ENCODE measurements at regions not wholly inside any gene's neighbourhood (a gene's known extent, or its start where the extent isn't known, plus 50 kb on each side); places are given as distances from the start of the nearest gene placed in this dataset.
A peak's percentile ranks its signal among the peaks of the same experiment; 100 is the strongest.

DNA sequence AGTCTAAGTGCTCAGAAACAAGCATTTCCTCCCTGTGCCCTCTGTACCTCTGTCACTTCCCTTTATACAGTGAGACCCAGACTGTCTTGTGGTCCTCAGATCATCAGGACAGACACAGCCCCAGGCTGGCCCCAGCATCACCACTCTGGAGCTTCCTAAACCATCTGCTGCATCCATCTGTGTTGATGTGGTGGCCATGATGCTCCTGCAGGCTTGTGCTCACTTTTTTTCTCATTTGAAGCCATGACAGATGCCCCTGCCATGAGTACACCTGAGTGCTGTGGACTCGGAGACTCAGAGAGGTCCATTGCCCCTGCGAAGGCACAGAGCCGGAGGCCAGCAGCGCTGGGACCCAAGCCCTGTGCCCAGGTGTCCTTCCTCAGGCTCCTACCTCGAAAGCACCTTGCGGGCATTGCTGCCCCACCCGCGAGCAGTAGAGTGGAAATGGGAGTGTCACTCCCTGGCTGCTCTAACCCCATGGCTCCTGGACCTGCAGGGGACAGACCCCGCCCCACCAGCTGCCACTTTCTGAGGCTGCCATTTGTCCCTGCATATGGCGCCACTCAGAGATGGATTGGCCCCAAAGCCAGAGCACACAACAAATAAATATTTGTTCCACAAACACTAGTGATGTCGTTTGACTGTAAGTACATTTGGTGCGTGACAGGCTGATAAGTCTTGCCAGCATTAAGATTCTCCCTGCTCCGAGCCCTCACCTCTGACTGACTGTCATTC, 593.5 kb downstream of the TBC1D22A start:
- H3K36me3 ChIP-seq (ENCODE audit: insufficient read depth in 1 of 2, low read depth in 1 of 2): no peaks in the 10 kb centered on the region
- 78 to 85% (median 81%) methylated on average over 13 of the region's 13 CpGs for WGBS, 3 donors
- TF ChIP-seq, protein P1, sequence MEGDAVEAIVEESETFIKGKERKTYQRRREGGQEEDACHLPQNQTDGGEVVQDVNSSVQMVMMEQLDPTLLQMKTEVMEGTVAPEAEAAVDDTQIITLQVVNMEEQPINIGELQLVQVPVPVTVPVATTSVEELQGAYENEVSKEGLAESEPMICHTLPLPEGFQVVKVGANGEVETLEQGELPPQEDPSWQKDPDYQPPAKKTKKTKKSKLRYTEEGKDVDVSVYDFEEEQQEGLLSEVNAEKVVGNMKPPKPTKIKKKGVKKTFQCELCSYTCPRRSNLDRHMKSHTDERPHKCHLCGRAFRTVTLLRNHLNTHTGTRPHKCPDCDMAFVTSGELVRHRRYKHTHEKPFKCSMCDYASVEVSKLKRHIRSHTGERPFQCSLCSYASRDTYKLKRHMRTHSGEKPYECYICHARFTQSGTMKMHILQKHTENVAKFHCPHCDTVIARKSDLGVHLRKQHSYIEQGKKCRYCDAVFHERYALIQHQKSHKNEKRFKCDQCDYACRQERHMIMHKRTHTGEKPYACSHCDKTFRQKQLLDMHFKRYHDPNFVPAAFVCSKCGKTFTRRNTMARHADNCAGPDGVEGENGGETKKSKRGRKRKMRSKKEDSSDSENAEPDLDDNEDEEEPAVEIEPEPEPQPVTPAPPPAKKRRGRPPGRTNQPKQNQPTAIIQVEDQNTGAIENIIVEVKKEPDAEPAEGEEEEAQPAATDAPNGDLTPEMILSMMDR (IDR thresholded peaks at IDR 0.05): no peak
- no peak for ATAC-seq
- H3K4me1 ChIP-seq: no peaks in the 10 kb centered on the region
- H3K9me3 ChIP-seq: no peaks in the 10 kb centered on the region
- no peak overlapping the region for H3K27ac ChIP-seq
- no peak overlapping the region for H3K4me3 ChIP-seq
- peaks cover 0 to 5% (median 3%) of the 10 kb centered on the region in 3 donors for H3K27me3 ChIP-seq (ENCODE audit: insufficient read depth in 3 of 3, low read length in 2 of 3)
- intact Hi-C loops (cut with DNase I): no loop called here
- DNase-seq: peak in 1 of 2 donors; percentile 36

DNA sequence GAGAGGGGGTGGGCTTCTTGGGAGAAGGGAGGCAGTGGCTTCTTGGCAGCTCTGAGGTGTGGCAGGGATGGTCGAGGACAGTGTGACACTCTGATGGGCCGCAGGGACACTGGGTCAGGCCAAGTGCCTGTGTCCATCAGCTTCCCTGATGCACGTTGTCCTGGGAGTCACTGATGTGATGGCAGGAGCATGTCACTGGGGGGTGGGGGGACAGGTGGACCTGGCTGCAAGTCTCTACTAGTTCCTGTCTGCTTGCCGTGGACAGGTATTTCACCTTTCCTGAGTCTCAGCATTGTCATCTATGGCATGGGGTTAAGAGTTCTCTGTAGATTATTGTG, 592.9 kb downstream of the TBC1D22A start:
- H3K36me3 ChIP-seq (ENCODE audit: insufficient read depth in 1 of 2, low read depth in 1 of 2): no peaks in the 10 kb centered on the region
- H3K9me3 ChIP-seq: no peaks in the 10 kb centered on the region
- no peaks in the 10 kb centered on the region for H3K4me1 ChIP-seq
- intact Hi-C loops (cut with DNase I): no loop called here
- H3K4me3 ChIP-seq: no peak overlapping the region
- DNase-seq: no peak
- 73 to 75% (median 73%) methylated on average over 4 of the region's 4 CpGs for WGBS, 3 donors
- TF ChIP-seq, protein P1 (IDR thresholded peaks at IDR 0.05): no peak
- no peak for ATAC-seq
- no peak overlapping the region for H3K27ac ChIP-seq
- peaks cover 0 to 5% (median 3%) of the 10 kb centered on the region in 3 donors for H3K27me3 ChIP-seq (ENCODE audit: insufficient read depth in 3 of 3, low read length in 2 of 3)

DNA sequence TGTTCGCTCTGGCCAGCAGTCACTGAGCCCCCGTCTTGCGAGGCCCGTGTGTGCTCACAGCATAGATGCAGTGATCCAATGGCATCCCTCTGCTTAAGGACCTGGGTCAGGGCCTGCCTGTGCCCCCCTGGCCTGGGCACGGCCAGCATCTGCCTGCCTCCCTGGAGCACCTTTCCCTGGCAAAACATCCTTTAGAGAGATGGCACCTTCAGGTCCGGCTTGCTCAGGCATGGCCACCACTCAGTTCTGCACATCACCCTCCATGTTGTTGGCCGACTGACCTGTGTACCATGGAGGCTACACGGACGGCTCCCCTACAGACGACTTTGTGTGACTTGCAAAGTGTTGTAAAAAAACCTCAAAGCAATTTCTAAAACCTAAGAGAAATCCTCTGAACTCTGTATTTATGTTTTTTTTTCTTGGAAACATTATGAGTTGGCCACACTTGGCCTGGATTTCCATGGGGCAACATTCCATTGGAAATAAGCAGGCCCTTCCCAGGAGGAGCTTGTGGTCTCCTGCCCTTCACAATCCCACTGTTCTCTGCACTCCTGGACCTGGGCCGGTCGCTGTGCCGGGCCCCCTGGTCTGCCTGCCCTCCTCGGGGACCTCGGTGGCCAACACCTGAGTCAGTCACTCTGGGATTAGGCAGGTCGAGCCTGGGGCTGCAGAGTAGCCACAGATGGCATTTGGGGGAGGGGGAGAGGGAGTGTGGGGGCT, 592.4 kb downstream of the TBC1D22A start:
- TF ChIP-seq, protein P1 (IDR thresholded peaks at IDR 0.05): no peak
- ATAC-seq: no peak
- 81 to 84% (median 81%) methylated on average over 16 of the region's 16 CpGs for WGBS, 3 donors

DNA sequence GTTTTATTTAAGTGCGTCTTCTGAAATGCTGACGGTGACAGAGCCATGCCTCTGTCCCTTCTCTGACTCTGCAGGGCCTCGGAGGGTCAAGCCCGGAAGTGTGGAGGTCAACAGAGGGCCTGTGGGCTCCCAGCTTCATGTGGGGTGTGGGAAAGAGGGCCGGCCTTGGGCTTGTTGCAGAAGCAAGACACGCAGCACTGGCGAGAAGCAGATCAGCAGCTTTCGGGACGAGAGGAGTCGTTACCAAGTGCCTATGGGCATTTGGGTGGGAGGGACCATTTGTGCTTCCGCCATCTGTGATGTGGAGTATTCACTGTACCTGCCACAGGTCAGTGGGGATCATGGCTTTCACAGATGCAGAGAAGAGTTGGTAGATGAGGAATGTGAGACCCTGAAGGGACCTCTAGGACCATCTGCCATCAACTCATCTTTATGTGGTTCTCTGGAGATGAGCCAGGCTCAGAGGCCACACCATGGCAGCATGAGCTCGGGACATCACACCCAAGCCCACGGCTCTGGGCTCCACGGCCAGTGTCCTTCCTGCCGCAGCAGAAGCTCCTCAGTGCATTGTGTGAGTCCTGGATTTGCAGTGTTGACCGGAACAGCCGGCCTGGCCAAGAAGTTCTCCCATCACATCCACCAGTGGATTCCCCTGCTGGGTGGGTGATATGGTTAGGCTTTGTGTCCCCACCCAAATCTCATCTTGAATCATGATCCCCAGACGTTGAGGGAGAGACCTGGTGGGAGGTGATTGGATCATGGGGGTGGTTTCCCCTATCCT, 590.7 kb downstream of the TBC1D22A start:
- TF ChIP-seq, protein P1 (IDR thresholded peaks at IDR 0.05): no peak
- intact Hi-C loops (cut with DNase I): no loop called here
- WGBS, 3 donors: 75 to 80% (median 80%) methylated on average over 18 of the region's 18 CpGs
- Histone ChIP-seq H3K36me3 (ENCODE audit: insufficient read depth in 1 of 2, low read depth in 1 of 2) (no peaks in the 10 kb centered on the region), H3K4me3 (no peak overlapping the region), H3K4me1 (no peaks in the 10 kb centered on the region), H3K9me3 (no peaks in the 10 kb centered on the region), H3K27me3 (ENCODE audit: insufficient read depth in 3 of 3, low read length in 2 of 3) (peaks cover 0 to 5% (median 3%) of the 10 kb centered on the region in 3 donors), H3K27ac (no peak overlapping the region)
- DNase-seq: no peak
- no peak for ATAC-seq

More for the DNA sequence above, 592.4 kb downstream of the TBC1D22A start:
- Histone ChIP-seq H3K4me3 (no peak overlapping the region), H3K27me3 (ENCODE audit: insufficient read depth in 3 of 3, low read length in 2 of 3) (peaks cover 0 to 5% (median 3%) of the 10 kb centered on the region in 3 donors), H3K9me3 (no peaks in the 10 kb centered on the region), H3K36me3 (ENCODE audit: insufficient read depth in 1 of 2, low read depth in 1 of 2) (no peaks in the 10 kb centered on the region), H3K4me1 (no peaks in the 10 kb centered on the region), H3K27ac (no peak overlapping the region)
- DNase-seq: peak in 1 of 2 donors; percentile 26
- intact Hi-C loops (cut with DNase I): no loop called here

Data from psoas muscle (tissue), 7 donors.